SU-DHL-6 (cell line): ENCODE measurements at regions not wholly inside any gene's neighbourhood (a gene's known extent, or its start where the extent isn't known, plus 50 kb on each side); places are given as distances from the start of the nearest gene placed in this dataset.

Experiments
- CTCF ChIP-seq: fragments of 200-600 bp; sonication (generic); IDR thresholded peaks from one replicate; pipeline ENCODE4 v1.5.1; 2017; ENCODE audit warnings: antibody characterized with exemption, mild to moderate bottlenecking, low read length, moderate library complexity; ENCODE audit not compliant: insufficient read depth, poor library complexity, severe bottlenecking
- EZH2phosphoT487 ChIP-seq: fragments of 200-600 bp; sonication (generic), shearing (Covaris generic); conservative IDR thresholded peaks from 2 replicates; pipeline ENCODE4 v1.6.1; 2018; ENCODE audit warnings: mild to moderate bottlenecking, antibody characterized with exemption, low read length, moderate library complexity, mixed read lengths

- no peak for TF ChIP-seq CTCF
- TF ChIP-seq EZH2phosphoT487, result no peak
These were observed 126.4 kb upstream of the FRY start for GRCh38 chr13:31904941-31905824.
